Natural killer cell treated with Interleukin-12 subunit alpha and Interleukin-12 subunit beta and Interleukin-15 and Interleukin-18, amount 100 ng/mL, for 72 hours (primary cell): ENCODE measurements at regions not wholly inside any gene's neighbourhood (a gene's known extent, or its start where the extent isn't known, plus 50 kb on each side); places are given as distances from the start of the nearest gene placed in this dataset.

Experiments
- ATAC-seq, 2 donors: fragments of 150-1000 bp; cut with Tn5 transposase in 1 of 2; sonication (Bioruptor Pico), chemical (Tn5 transposase) in 1 of 2; 2 replicates each; pipeline ENCODE4 v1.10.0; 2021
- DNase-seq: peaks from one replicate; pipeline ENCODE4 v3.0.0; 2022; ENCODE audit warnings: low spot score
- H3K27ac Mint-ChIP-seq, 2 donors: 1 replicate in 1 of 2; 2 replicates in 1 of 2; pipeline ENCODE4 v1.8.0; 2022; ENCODE audit warnings: mixed read lengths in 2 of 2, mild to moderate bottlenecking in 1 of 2, moderate library complexity in 1 of 2
- H3K27me3 Mint-ChIP-seq, 2 donors: 1 replicate in 1 of 2; 2 replicates in 1 of 2; pipeline ENCODE4 v1.8.0; 2022; ENCODE audit warnings: mixed read lengths in 2 of 2
- H3K36me3 Mint-ChIP-seq: one replicate; pipeline ENCODE4 v1.8.0; 2022; ENCODE audit warnings: mixed read lengths
- H3K4me1 Mint-ChIP-seq, 2 donors: 1 replicate in 1 of 2; 2 replicates in 1 of 2; pipeline ENCODE4 v1.8.0; 2022; ENCODE audit warnings: low read depth in 2 of 2, mixed read lengths in 2 of 2, mild to moderate bottlenecking in 1 of 2
- H3K4me3 Mint-ChIP-seq: one replicate; pipeline ENCODE4 v1.8.0; 2022; ENCODE audit warnings: mixed read lengths
- H3K9me3 Mint-ChIP-seq: 2 replicates; pipeline ENCODE4 v1.8.0; 2022; ENCODE audit warnings: mixed read lengths

GRCh38 chr13:97165502-97166425 lies 56.4 kb upstream of the MBNL2 start:
- no peak for ATAC-seq
- DNase-seq: no peak
- H3K27me3 Mint-ChIP-seq: peaks cover 15 to 30% of the 10 kb centered on the region in 2 donors
- H3K9me3 Mint-ChIP-seq: no peaks in the 10 kb centered on the region
- H3K27ac Mint-ChIP-seq: no peak overlapping the region
- no peak overlapping the region for H3K4me3 Mint-ChIP-seq
- H3K4me1 Mint-ChIP-seq: no peaks in the 10 kb centered on the region
- H3K36me3 Mint-ChIP-seq: no peaks in the 10 kb centered on the region

GRCh38 chr13:97171136-97171535 lies 51.0 kb upstream of the MBNL2 start:
- Mint-ChIP-seq H3K36me3 (no peaks in the 10 kb centered on the region), H3K9me3 (peaks cover 3% of the 10 kb centered on the region), H3K4me3 (no peak overlapping the region), H3K4me1 (no peaks in the 10 kb centered on the region), H3K27ac (no peak overlapping the region), H3K27me3 (peaks cover 25 to 52% of the 10 kb centered on the region in 2 donors)
- DNase-seq (no peak), ATAC-seq (no peak)
